CD14-positive monocyte (primary cell): ENCODE measurements at regions not wholly inside any gene's neighbourhood (a gene's known extent, or its start where the extent isn't known, plus 50 kb on each side); places are given as distances from the start of the nearest gene placed in this dataset.

Source experiments
- DNase-seq, 3 donors: peaks; one replicate each; pipeline ENCODE4 v3.0.0-alpha.2; 2011 to 2022
- H2AFZ ChIP-seq: 2 replicates; pipeline ENCODE4 v1.6.0; 2012; ENCODE audit warnings: mild to moderate bottlenecking, low read depth, low read length, inconsistent platforms; ENCODE audit not compliant: insufficient read depth, poor library complexity, severe bottlenecking
- H3K27ac ChIP-seq, 2 donors: 1 replicate in 1 of 2; 2 replicates in 1 of 2; pipeline ENCODE4 v1.5.1; 2012 to 2013; ENCODE audit warnings: low read length in 2 of 2, control low read depth in 1 of 2, inconsistent platforms in 1 of 2, low read depth in 1 of 2, mild to moderate bottlenecking in 1 of 2
- H3K27me3 ChIP-seq, 2 donors: one replicate each; pipeline versions ENCODE4 v1.6.0 to v1.6.1; 2011 to 2013; ENCODE audit warnings: low read length in 2 of 2; ENCODE audit not compliant: control insufficient read depth in 2 of 2, insufficient read depth in 2 of 2
- H3K36me3 ChIP-seq, 2 donors: replicated peaks in 1 of 2; 1 replicate in 1 of 2; 2 replicates in 1 of 2; pipeline versions ENCODE4 v1.5.1 to v1.6.1; 2012 to 2013; ENCODE audit warnings: low read length in 2 of 2, control low read depth in 1 of 2, inconsistent platforms in 1 of 2, mild to moderate bottlenecking in 1 of 2; ENCODE audit not compliant: insufficient read depth in 2 of 2, control insufficient read depth in 1 of 2
- H3K4me1 ChIP-seq, 2 donors: 1 replicate in 1 of 2; 2 replicates in 1 of 2; pipeline versions ENCODE4 v1.5.1 to v1.6.1; 2012 to 2013; ENCODE audit warnings: low read length in 2 of 2, control low read depth in 1 of 2, inconsistent platforms in 1 of 2, mild to moderate bottlenecking in 1 of 2, moderate library complexity in 1 of 2; ENCODE audit not compliant: insufficient read depth in 2 of 2, control insufficient read depth in 1 of 2
- H3K4me2 ChIP-seq: replicated peaks from 2 replicates; pipeline ENCODE3; 2012; ENCODE audit warnings: low read length, moderate library complexity, mild to moderate bottlenecking; ENCODE audit not compliant: poor library complexity, severe bottlenecking; ENCODE audit errors: extremely low read depth
- H3K4me3 ChIP-seq, 3 experiments: fragments of 200-600 bp in 1 of 3; sonication (generic) in 1 of 3; replicated peaks in 1 of 3; 1 replicate in 2 of 3; 2 replicates in 1 of 3; pipeline ENCODE4 v1.5.1; 2011 to 2013; ENCODE audit warnings: low read length in 3 of 3, mild to moderate bottlenecking in 3 of 3, control low read depth in 2 of 3, low read depth in 2 of 3, inconsistent platforms in 1 of 3, moderate library complexity in 1 of 3
- H3K79me2 ChIP-seq: 2 replicates; pipeline ENCODE4 v1.6.0; 2012; ENCODE audit warnings: mild to moderate bottlenecking, control low read depth, inconsistent platforms, low read length, moderate library complexity; ENCODE audit not compliant: insufficient read depth
- H3K9ac ChIP-seq: 2 replicates; pipeline ENCODE4 v1.6.0; 2017; ENCODE audit warnings: low read length, mild to moderate bottlenecking; ENCODE audit not compliant: insufficient read depth, poor library complexity, severe bottlenecking
- H3K9me3 ChIP-seq, 2 donors: replicated peaks in 1 of 2; 1 replicate in 1 of 2; 2 replicates in 1 of 2; pipeline versions ENCODE4 v1.5.1 to v1.6.1; 2012 to 2013; ENCODE audit warnings: low read length in 2 of 2, control low read depth in 1 of 2; ENCODE audit not compliant: control insufficient read depth in 1 of 2, insufficient read depth in 1 of 2
- H4K20me1 ChIP-seq: 2 replicates; pipeline ENCODE4 v1.6.0; 2012; ENCODE audit warnings: mild to moderate bottlenecking, low read length, control low read depth, moderate library complexity; ENCODE audit not compliant: insufficient read depth
- H3K27ac Mint-ChIP-seq, 7 donors: one replicate each; pipeline ENCODE4 v1.8.0; 2020; ENCODE audit warnings: mild to moderate bottlenecking in 7 of 7, mixed read lengths in 7 of 7, moderate library complexity in 6 of 7, inconsistent platforms in 2 of 7
- H3K27me3 Mint-ChIP-seq, 3 donors: one replicate each; pipeline ENCODE4 v1.8.0; 2021 to 2022; ENCODE audit warnings: low read depth in 3 of 3, mild to moderate bottlenecking in 3 of 3, mixed read lengths in 3 of 3, moderate library complexity in 3 of 3, inconsistent platforms in 1 of 3
- H3K36me3 Mint-ChIP-seq, 2 donors: one replicate each; pipeline ENCODE4 v1.8.0; 2020; ENCODE audit warnings: mixed read lengths in 2 of 2, inconsistent platforms in 1 of 2, mild to moderate bottlenecking in 1 of 2
- H3K4me1 Mint-ChIP-seq: one replicate; pipeline ENCODE4 v1.8.0; 2020; ENCODE audit warnings: mild to moderate bottlenecking, mixed read lengths
- H3K4me3 Mint-ChIP-seq, 2 donors: one replicate each; pipeline ENCODE4 v1.8.0; 2020; ENCODE audit warnings: mild to moderate bottlenecking in 2 of 2, mixed read lengths in 2 of 2, moderate library complexity in 1 of 2
- H3K9me3 Mint-ChIP-seq, 7 donors: one replicate each; pipeline ENCODE4 v1.8.0; 2020 to 2022; ENCODE audit warnings: mixed read lengths in 7 of 7, mild to moderate bottlenecking in 6 of 7, moderate library complexity in 6 of 7, inconsistent platforms in 2 of 7
- WGBS: methylation state at CpG from one replicate; pipeline ENCODE4 v1.1.5; 2013; ENCODE audit warnings: missing lambda C conversion rate; ENCODE audit not compliant: insufficient coverage; 5-methylcytosine and 5-hydroxymethylcytosine counted together
- intact Hi-C, 2 donors: fragments of 100-400 bp; cut with micrococcal nuclease; formaldehyde crosslinking; loops; one replicate each; pipeline versions ENCODE4 v1.15.0 to v1.15.1; 2023
- TF ChIP-seq, protein P1 (sequence below): fragments of 200-600 bp; IDR thresholded peaks from one replicate; pipeline ENCODE4 v1.8.0; 2022; ENCODE audit warnings: antibody characterized with exemption, mild to moderate bottlenecking

DNA sequence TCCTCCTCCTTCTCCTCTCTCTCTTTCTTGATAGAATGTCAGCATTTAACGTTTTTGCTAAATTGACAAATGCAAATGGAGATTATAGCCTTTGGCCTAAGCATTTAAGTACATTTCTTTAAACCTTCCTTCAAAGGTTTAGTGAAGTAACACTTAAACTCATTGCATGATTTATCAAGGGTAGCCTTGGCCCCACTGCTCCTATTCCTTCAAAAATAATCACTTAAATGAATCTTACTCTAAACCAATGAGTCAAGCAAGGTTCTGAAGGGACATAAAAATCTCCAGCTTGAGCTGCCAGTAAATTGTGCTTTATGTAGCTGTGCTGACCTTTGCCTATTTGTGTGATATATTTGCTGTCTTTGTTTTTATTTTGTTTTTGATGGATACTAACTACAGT lies 358.5 kb upstream of the AKR1E2 start:
- Mint-ChIP-seq H3K4me1 (no peaks in the 10 kb centered on the region), H3K4me3 (no peak overlapping the region), H3K36me3 (no peaks in the 10 kb centered on the region), H3K27ac (no peak overlapping the region), H3K27me3 (no peaks in the 10 kb centered on the region), H3K9me3 (peaks cover 0 to 6% (median 0%) of the 10 kb centered on the region in 7 donors)
- intact Hi-C loops: no loop called here
- Histone ChIP-seq H3K4me2 (no peak overlapping the region), H3K9ac (no peak overlapping the region), H3K27ac (no peak overlapping the region), H3K79me2 (no peaks in the 10 kb centered on the region), H3K4me1 (no peaks in the 10 kb centered on the region), H3K9me3 (no peaks in the 10 kb centered on the region), H3K27me3 (no peaks in the 10 kb centered on the region), H3K4me3 (no peak overlapping the region), H2AFZ (no peak overlapping the region), H3K36me3 (no peaks in the 10 kb centered on the region), H4K20me1 (no peaks in the 10 kb centered on the region)
- DNase-seq: no peak
- TF ChIP-seq, protein P1, sequence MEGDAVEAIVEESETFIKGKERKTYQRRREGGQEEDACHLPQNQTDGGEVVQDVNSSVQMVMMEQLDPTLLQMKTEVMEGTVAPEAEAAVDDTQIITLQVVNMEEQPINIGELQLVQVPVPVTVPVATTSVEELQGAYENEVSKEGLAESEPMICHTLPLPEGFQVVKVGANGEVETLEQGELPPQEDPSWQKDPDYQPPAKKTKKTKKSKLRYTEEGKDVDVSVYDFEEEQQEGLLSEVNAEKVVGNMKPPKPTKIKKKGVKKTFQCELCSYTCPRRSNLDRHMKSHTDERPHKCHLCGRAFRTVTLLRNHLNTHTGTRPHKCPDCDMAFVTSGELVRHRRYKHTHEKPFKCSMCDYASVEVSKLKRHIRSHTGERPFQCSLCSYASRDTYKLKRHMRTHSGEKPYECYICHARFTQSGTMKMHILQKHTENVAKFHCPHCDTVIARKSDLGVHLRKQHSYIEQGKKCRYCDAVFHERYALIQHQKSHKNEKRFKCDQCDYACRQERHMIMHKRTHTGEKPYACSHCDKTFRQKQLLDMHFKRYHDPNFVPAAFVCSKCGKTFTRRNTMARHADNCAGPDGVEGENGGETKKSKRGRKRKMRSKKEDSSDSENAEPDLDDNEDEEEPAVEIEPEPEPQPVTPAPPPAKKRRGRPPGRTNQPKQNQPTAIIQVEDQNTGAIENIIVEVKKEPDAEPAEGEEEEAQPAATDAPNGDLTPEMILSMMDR: no peak
- WGBS: 57% methylated on average over 1 of the region's 1 CpG

DNA sequence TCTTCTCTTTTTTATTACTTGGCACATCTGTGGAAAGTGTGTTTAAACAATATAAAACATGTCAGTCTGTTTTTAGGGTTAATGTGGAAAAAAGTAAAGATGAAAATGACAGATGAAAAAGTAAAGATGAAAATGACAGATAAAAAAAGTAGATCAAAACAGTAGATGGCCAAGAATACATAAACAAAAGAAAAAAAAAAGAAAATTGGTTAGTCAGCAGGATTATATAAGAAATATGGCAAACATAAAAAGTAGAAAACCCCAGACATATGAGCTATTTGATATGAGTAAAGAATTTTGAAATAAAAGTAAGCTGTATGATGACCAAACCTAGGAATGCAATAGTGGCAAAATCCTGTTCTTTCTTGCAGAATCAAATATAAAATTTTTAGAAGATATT lies 365.7 kb upstream of the AKR1E2 start:
- H3K27ac Mint-ChIP-seq: no peak overlapping the region
- intact Hi-C loops: no loop called here
- no peak for DNase-seq

More for the DNA sequence above, 365.7 kb upstream of the AKR1E2 start:
- Mint-ChIP-seq H3K27me3 (no peaks in the 10 kb centered on the region), H3K36me3 (no peaks in the 10 kb centered on the region), H3K4me1 (no peaks in the 10 kb centered on the region), H3K4me3 (no peak overlapping the region), H3K9me3 (peaks cover 0 to 7% (median 3%) of the 10 kb centered on the region in 7 donors)
- H2AFZ ChIP-seq: no peak overlapping the region
- H3K27me3 ChIP-seq: no peaks in the 10 kb centered on the region
- no peak overlapping the region for H3K4me3 ChIP-seq
- H3K36me3 ChIP-seq: no peaks in the 10 kb centered on the region
- H3K4me1 ChIP-seq: no peaks in the 10 kb centered on the region
- no peak overlapping the region for H3K4me2 ChIP-seq
- TF ChIP-seq, protein P1: no peak
- H3K27ac ChIP-seq: no peak overlapping the region
- H3K9ac ChIP-seq: no peak overlapping the region
- peaks cover 0 to 3% of the 10 kb centered on the region in 2 donors for H3K9me3 ChIP-seq
- H4K20me1 ChIP-seq: no peaks in the 10 kb centered on the region
- H3K79me2 ChIP-seq: no peaks in the 10 kb centered on the region
